ENCODE measurements at regions not wholly inside any gene's neighbourhood (a gene's known extent, or its start where the extent isn't known, plus 50 kb on each side); places are given as distances from the start of the nearest gene placed in this dataset.

GRCh38 chr7:122225874-122226273 is 78.7 kb downstream of the FEZF1 start:
- TF ChIP-seq CTCF (IDR thresholded peaks at IDR 0.05): no peak
- no peak for TF ChIP-seq POLR2A (IDR thresholded peaks at IDR 0.05)

Data from tibial nerve (tissue), 3 donors.